NCI-H526 treated with DMSO at 0.1 percent for 48 hours (cell line): ENCODE measurements at regions not wholly inside any gene's neighbourhood (a gene's known extent, or its start where the extent isn't known, plus 50 kb on each side); places are given as distances from the start of the nearest gene placed in this dataset.
A peak's percentile ranks its signal among the peaks of the same experiment; 100 is the strongest.
"Not testable (repeated sequence)": the region's sequence is repeated elsewhere in the genome, so short reads cannot be mapped to it uniquely, and the experiment has no call there.

ENCODE experiments used
- DNase-seq: peaks from one replicate; lab custom pipeline; 2025; lab: John Stamatoyannopoulos, UW

DNA sequence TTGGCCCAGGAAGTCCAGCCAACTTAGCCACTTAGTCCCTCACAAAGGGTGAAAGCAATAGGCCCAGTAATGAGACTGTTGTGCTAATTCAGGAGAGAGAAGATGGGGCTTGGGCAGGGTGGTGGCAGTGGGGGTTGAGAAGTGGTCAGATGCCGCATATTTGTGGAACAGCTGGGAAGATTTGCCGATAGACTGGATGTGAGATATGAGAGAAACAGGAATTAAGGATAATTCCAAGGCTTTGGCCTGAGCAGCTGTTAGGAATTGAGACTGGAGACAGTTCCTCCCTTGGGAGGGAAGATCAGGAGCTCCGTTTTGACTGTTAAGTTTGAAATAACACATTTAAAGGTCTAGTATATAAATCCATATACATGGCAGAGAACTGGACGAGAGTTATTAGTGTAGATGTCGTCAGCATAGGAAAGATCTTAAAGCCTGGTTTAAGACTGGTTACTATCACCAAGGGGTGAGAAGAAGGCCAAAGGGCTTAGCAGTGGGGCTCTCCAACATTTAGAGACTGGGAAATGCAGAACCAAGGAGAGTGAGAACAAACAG, 323.7 kb upstream of the FAM78B start:
- no peak for DNase-seq

- not testable (repeated sequence) for DNase-seq
Observed at GRCh38 chr1:166493765-166494164, 327.0 kb upstream of the FAM78B start.

- no peak for DNase-seq
Observed at GRCh38 chr1:166507347-166507746, 331.9 kb upstream of the POGK start.

DNA sequence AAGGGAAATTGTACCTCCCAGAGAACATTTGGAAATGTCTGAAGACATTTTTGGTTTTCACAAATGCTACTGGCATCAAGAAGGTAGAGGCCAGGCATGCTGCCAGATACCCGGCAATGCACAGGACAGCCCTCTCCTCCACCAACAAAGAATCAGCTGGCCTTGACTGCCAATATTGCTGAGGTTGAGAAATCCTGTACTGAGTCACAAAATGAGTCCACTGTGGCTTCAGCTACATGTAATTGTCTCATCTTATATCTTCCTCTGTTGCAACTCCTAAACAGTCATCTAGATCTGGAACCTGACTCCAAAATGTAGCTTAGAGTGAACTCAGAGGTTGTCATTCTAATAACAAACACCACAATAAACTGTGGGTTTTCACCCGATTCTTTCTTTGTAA, 327.5 kb upstream of the POGK start:
- no peak for DNase-seq

DNA sequence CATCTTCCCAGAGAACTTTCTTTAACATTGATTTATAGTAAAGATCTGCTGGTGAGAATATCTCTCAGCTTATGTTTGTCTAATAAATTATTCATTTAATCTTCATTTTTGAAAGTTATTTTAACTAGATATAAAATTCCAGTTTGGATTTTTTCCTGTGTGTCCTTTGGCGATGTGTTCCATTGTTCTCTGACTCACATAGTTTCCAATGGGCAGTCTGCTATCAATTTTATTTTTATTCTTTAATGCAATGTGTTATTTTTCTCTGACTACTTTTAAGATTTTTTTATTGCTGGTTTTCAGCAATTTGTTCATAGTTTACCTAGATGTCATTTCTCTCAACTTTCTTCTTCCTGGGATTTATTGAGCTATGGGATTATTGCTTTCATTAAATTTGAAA, 325.2 kb upstream of the POGK start:
- DNase-seq, result no peak

DNA sequence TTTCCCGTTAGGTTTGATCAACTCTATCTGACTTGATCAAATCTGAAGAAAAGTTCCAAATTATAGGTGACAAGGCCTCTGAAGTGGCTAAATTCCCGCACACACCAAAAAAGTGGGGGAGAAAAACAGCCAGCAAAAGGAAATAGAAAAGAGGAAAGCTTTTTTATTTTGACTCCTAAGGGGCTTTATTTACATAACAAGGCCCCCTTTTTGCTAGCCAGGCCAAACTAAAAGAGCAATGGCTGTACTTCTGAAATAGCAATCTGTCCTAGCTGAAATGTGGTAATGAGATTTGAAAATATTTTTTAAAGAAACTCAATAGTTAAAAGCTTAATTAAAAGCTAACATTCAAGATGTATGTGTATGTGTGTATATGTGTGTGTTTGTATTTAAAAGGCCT, 311.5 kb upstream of the POGK start:
- no peak for DNase-seq

DNA sequence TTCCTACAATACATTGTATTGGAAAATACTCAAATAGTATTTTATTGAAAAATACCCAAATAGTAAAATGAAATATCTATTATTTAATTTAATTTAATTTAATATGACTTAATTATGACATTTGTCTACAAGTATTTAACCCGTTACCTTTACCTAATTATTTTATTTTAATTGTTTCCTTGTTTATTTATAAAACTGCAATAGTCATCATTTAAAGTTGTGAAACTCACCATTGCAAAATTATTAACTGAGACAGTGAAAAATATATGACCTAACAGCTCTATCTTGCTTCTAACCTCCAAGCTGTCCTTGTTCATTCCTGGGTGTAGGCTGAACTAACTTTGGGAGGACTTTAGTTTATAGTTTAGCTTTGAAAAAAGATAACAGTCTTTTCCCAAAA, 300.6 kb upstream of the POGK start:
- DNase-seq, result no peak

DNA sequence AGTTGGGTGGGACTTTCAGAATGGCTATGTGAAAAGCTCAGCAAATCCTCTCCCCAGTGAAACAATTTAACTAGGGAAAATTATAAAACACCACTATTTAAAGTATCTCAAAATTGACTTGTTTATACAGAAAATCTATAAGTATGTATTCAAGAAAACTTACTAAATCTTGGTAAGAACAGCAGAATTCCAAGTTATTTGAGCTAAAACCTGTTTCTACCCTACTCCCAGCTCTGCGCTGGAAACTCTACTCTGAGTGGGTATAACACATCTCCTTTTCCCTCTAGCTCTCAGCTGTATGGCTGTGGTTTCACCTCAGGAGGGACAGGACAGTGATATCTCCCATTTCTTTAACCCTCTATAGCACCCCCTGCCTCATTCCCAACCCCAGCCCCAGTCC, 295.2 kb upstream of the POGK start:
- no peak for DNase-seq

DNA sequence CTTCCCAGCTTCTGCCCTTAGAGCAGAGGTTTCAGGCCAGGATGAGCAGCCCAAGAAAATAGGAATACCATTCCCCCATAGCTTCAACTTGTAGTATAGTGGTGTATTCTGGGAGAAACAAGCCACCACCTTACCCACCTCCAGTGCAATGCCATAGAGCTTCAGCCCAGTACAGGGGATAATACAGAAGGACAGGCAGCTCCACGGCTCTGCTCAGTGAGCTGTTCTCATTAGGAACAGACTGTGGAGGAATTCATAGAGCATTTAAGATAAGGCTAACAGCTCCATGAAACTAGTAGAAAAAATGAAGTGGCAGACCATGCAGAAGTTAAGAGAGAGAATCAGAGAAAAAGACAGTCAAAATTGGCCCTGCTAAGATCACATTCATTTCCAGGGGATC, 294.7 kb upstream of the POGK start:
- no peak for DNase-seq

DNA sequence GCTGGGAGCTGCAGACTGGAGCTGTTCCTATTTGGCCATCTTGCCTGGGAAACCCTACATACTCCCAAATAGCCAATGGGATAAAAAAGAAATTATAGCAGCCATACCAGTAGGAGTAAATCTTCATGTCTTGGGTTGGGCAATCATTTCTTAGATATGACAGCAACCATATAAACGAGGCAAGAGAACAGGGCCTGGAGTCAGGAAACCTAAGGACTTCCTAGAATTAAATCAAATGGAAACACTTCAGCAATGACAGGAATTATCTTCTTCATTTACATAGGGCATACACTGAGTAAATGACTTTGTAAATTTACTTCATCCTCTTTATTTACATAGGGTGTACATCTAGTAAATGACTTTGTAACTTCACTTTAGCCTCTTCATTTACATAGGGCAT, 286.6 kb upstream of the POGK start:
- no peak for DNase-seq

GRCh38 chr1:166570954-166571353, 268.3 kb upstream of the POGK start:
- no peak for DNase-seq

- no peak for DNase-seq
Observed at GRCh38 chr1:166573199-166573598, 266.1 kb upstream of the POGK start.

DNA sequence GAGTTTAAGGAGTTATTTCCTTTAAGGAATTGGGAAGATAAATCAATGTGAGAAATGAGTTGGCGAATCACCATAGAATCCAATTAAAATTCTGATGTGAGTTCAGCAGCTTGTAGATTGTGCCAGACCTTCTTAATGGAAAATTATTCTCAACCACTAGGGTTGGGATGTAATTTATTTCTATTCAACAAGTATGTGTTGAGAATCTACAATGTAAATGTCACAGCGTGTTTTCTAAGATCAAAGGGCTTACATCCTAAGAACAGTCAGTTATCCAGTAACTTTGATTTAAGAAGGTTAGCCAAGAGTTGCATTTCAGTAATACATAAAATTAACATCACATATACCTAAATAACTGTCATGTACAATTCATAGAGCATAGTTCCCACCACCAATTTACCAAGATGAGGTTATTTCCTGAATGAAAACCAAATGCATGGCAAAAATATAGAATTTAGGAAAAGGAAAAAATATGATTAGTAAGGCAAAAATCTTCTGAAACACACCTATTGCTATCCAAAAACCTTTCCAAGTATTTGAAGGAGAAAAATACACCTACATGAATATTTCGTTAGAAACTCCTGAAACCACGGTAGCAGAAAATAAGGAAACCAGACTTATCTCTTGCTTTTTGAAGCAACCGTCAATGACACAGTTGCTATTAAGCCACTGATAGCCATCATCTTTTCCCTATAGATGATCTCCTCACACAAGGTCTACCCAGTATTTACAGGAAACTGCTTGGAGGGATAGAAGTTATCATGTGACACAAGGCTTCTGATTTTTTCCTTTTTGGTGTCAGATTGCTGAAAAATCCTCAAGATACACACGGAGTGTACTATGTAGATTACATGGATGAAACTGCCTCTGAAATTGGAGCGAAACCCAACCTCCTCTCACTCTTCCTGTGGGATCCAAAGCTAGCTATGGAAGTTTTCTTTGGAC, 259.4 kb upstream of the POGK start:
- DNase-seq, result no peak

DNA sequence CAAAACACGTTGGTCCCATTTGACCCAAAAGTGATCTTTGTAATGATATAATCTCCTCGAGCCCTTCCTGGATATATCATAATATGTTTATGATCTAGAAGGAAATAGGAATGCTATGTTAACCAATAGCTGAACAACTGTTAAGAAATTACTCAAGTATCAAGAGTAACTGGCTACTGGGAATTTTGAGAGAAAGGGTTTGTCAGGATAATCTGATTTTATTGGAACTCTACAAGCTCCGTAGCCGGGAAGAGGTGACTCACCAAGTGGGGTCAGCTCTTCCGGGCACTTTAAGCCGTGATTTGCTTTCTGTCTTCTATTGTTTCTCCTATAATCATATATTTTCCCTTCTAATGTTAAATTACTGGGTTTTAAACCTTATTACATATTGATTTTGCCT, 250.5 kb upstream of the POGK start:
- no peak for DNase-seq

GRCh38 chr1:166590161-166590560, 249.1 kb upstream of the POGK start:
- DNase-seq, result no peak

DNA sequence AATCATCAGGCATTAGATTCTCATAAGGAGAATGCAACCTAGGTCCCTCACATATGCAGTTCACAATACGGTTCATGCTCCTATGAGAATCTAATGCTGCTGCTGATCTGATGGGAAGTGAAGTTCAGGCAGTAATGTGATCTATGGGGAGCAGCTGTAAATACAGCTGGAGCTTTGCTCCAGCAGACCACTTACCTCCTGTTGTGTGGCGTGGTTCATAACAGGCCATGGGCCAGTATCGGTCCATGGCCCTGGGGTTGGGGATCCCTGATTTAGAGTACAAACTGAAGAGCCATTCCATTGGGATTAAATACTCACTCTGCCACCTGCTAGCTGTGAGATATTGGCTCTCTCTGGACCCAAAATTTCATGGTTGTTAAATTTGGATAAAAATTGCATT, 244.6 kb upstream of the POGK start:
- DNase-seq, result no peak

GRCh38 chr1:166597516-166597915, 241.8 kb upstream of the POGK start:
- DNase-seq, result no peak

DNA sequence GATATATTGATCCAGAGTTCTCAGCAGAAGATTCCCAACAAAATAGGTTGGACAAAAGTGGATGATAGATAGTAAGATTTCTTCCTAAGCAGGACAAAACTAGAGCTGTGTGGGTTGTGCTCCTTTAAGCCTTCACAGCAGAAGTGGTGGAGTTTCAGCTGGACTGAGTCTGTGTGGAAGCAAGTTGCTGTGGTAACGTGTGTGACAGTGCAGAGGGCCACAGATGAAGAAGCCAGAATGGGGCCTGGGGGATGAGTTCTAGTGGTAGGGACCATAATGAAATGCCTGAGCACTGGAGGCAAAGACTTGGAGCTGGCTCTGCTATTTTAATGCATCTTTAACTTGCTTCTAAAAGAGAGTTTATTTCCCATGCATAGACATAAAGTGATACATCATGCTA, 238.7 kb upstream of the POGK start:
- no peak for DNase-seq

GRCh38 chr1:166601650-166602278, 237.5 kb upstream of the POGK start:
- peak; percentile 81 for DNase-seq

GRCh38 chr1:166602801-166603200, 236.5 kb upstream of the POGK start:
- DNase-seq, result not testable (repeated sequence)

GRCh38 chr1:166603296-166603695, 236.0 kb upstream of the POGK start:
- no peak for DNase-seq

DNA sequence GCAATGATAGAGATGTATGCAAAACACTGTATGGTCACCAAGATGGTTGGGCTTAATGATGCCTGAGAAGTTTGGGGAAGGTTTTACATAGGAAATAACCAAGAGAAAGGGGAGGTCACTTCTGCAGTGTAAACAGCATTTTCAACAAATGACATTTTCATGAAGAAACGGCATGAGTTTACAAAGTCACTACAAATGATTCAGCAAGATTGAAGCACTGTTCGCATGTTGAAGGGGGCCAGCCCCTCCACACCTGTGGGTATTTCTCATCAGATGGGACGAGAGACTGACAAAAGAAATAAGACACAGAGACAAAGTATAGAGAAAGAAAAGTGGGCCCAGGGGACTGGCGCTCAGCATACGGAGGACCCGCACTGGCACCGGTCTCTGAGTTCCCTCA, 234.1 kb upstream of the POGK start:
- DNase-seq, result no peak

GRCh38 chr1:166612886-166613285, 226.4 kb upstream of the POGK start:
- DNase-seq, result no peak
